Endodermal cell (in vitro differentiated cells): ENCODE measurements at regions not wholly inside any gene's neighbourhood (a gene's known extent, or its start where the extent isn't known, plus 50 kb on each side); places are given as distances from the start of the nearest gene placed in this dataset.
A peak's percentile ranks its signal among the peaks of the same experiment; 100 is the strongest.

Experiments used
- DNase-seq: peaks from one replicate; pipeline ENCODE4 v3.0.0-alpha.2; 2017
- H3K27ac ChIP-seq: 2 replicates; pipeline ENCODE4 v1.5.1; 2013; ENCODE audit warnings: mild to moderate bottlenecking, low read depth, low read length, moderate library complexity
- H3K27me3 ChIP-seq: 2 replicates; pipeline ENCODE4 v1.6.1; 2013; ENCODE audit warnings: mild to moderate bottlenecking, low read length, moderate library complexity; ENCODE audit not compliant: insufficient read depth, control insufficient read depth, poor library complexity, severe bottlenecking
- H3K36me3 ChIP-seq: 2 replicates; pipeline ENCODE4 v1.7.0; 2013; ENCODE audit warnings: mild to moderate bottlenecking, low read length, moderate library complexity; ENCODE audit not compliant: control insufficient read depth, insufficient read depth
- H3K4me1 ChIP-seq: one replicate; pipeline ENCODE4 v1.7.0; 2013; ENCODE audit warnings: low read length; ENCODE audit not compliant: control insufficient read depth, insufficient read depth
- H3K4me3 ChIP-seq: 2 replicates; pipeline ENCODE4 v1.5.1; 2013; ENCODE audit warnings: mild to moderate bottlenecking, low read length, moderate library complexity
- H3K9ac ChIP-seq: 2 replicates; pipeline ENCODE4 v1.6.1; 2013; ENCODE audit warnings: mild to moderate bottlenecking, low read length, moderate library complexity; ENCODE audit not compliant: poor library complexity, severe bottlenecking; ENCODE audit errors: extremely low read depth
- H3K9me3 ChIP-seq: 2 replicates; pipeline ENCODE4 v1.6.1; 2013; ENCODE audit warnings: mild to moderate bottlenecking, low read length, moderate library complexity; ENCODE audit not compliant: control insufficient read depth
- H3K27ac Mint-ChIP-seq: 2 replicates; pipeline ENCODE4 v1.8.0; 2020; ENCODE audit warnings: mixed read lengths
- H3K27me3 Mint-ChIP-seq: 2 replicates; pipeline ENCODE4 v1.8.0; 2021; ENCODE audit warnings: mild to moderate bottlenecking, mixed read lengths; ENCODE audit not compliant: insufficient read depth
- H3K36me3 Mint-ChIP-seq: 2 replicates; pipeline ENCODE4 v1.8.0; 2020; ENCODE audit warnings: low read depth, mixed read lengths
- H3K4me1 Mint-ChIP-seq: 2 replicates; pipeline ENCODE4 v1.8.0; 2020; ENCODE audit warnings: mixed read lengths
- H3K4me3 Mint-ChIP-seq: 2 replicates; pipeline ENCODE4 v1.8.0; 2020; ENCODE audit warnings: mild to moderate bottlenecking, moderate library complexity, mixed read lengths
- H3K9me3 Mint-ChIP-seq: 2 replicates; pipeline ENCODE4 v1.8.0; 2020; ENCODE audit warnings: mild to moderate bottlenecking, mixed read lengths
- WGBS, 2 experiments: methylation state at CpG; one replicate each; pipeline versions ENCODE4 v1.1.5 to v1.1.7; 2013; ENCODE audit warnings: missing lambda C conversion rate in 2 of 2, mixed read lengths in 1 of 2; ENCODE audit not compliant: insufficient coverage in 1 of 2, insufficient read length in 1 of 2; 5-methylcytosine and 5-hydroxymethylcytosine counted together
- TF ChIP-seq, protein P1 (sequence below): fragments of 200-600 bp; sonication (generic); conservative IDR thresholded peaks from 2 replicates; pipeline ENCODE4 v1.5.0; 2021; ENCODE audit warnings: antibody characterized with exemption, mild to moderate bottlenecking

DNA sequence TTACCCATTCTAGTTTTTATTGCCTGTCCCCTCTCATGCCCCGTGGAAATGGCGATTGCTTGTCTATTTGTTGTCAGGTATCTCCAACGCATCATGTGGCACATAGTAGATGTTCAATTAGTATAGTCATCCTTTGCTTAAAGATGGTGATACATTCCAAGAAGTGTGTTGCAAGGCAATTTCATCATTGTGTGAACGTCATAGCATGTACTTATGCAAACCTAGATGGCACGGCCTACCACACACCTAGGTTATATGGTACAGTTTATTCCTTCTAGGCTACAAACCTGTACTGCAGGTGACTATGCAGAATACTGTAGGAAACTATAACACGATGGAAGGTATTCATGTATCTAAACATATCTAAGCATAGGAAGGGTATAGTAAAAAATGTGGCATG, 163.9 kb upstream of the DAPK1 start:
- H3K4me3 Mint-ChIP-seq: no peak overlapping the region
- DNase-seq: no peak
- Histone ChIP-seq H3K9ac (no peak overlapping the region), H3K4me1 (peaks cover 3% of the 10 kb centered on the region), H3K4me3 (no peak overlapping the region), H3K36me3 (no peaks in the 10 kb centered on the region), H3K27ac (no peak overlapping the region), H3K9me3 (peaks cover 20% of the 10 kb centered on the region), H3K27me3 (no peaks in the 10 kb centered on the region)
- H3K9me3 Mint-ChIP-seq: peaks cover 21% of the 10 kb centered on the region
- H3K4me1 Mint-ChIP-seq: peaks cover 13% of the 10 kb centered on the region
- no peak overlapping the region for H3K27ac Mint-ChIP-seq
- TF ChIP-seq, protein P1, sequence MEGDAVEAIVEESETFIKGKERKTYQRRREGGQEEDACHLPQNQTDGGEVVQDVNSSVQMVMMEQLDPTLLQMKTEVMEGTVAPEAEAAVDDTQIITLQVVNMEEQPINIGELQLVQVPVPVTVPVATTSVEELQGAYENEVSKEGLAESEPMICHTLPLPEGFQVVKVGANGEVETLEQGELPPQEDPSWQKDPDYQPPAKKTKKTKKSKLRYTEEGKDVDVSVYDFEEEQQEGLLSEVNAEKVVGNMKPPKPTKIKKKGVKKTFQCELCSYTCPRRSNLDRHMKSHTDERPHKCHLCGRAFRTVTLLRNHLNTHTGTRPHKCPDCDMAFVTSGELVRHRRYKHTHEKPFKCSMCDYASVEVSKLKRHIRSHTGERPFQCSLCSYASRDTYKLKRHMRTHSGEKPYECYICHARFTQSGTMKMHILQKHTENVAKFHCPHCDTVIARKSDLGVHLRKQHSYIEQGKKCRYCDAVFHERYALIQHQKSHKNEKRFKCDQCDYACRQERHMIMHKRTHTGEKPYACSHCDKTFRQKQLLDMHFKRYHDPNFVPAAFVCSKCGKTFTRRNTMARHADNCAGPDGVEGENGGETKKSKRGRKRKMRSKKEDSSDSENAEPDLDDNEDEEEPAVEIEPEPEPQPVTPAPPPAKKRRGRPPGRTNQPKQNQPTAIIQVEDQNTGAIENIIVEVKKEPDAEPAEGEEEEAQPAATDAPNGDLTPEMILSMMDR: no peak
- H3K27me3 Mint-ChIP-seq: no peaks in the 10 kb centered on the region
- H3K36me3 Mint-ChIP-seq: no peaks in the 10 kb centered on the region
- 89 to 94% methylated on average over 4 to 6 of the region's 6 CpGs for WGBS, 2 experiments

DNA sequence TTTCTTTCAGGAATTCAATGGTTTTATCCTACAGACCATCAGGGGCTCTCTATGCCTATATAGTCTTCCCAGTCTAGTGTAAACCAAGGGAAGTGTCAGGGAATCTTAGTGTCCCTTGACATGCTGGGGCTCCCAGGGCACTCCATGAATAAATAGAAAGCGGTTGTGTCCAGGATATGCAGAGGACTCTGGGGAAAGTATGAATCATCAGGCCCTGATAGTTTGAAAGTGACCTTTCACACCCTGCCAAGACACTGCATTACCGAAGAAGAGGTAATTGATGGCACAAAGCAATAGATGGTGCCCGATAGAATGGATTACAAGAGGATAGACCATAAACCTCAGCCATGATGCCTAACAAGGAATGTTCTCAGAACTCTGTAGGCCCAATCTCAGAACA, 163.3 kb upstream of the DAPK1 start:
- Mint-ChIP-seq H3K36me3 (no peaks in the 10 kb centered on the region), H3K4me3 (no peak overlapping the region), H3K4me1 (peaks cover 15% of the 10 kb centered on the region), H3K9me3 (peaks cover 21% of the 10 kb centered on the region), H3K27me3 (no peaks in the 10 kb centered on the region), H3K27ac (no peak overlapping the region)
- no peaks in the 10 kb centered on the region for H3K27me3 ChIP-seq
- H3K9ac ChIP-seq: no peak overlapping the region
- peaks cover 20% of the 10 kb centered on the region for H3K9me3 ChIP-seq
- 93 to 97% methylated on average over 3 of the region's 3 CpGs for WGBS, 2 experiments
- TF ChIP-seq, protein P1: no peak
- no peak overlapping the region for H3K27ac ChIP-seq
- DNase-seq: no peak
- H3K4me1 ChIP-seq: peaks cover 3% of the 10 kb centered on the region
- no peaks in the 10 kb centered on the region for H3K36me3 ChIP-seq
- H3K4me3 ChIP-seq: no peak overlapping the region

DNA sequence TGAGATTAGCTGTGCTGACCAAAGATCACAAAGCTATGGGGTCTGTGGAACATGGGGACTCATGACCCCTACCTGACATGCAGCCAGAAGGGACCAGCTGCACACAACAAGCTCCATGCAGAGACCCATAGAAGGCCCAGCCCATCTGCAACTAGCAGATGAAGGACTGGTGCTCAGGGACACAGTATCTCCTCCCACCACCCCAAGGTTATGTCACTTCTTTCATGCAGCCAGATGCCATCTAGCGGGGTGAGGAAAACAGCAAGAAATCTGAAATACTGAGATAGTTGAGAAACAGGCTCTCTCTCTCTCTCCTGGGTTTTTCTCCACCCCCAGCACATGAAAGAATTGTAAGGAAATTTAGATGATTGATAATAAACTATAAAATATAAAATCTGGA, 161.3 kb upstream of the DAPK1 start:
- H3K9ac ChIP-seq: no peak overlapping the region
- no peak overlapping the region for H3K4me3 ChIP-seq
- H3K36me3 ChIP-seq: no peaks in the 10 kb centered on the region
- H3K27me3 ChIP-seq: no peaks in the 10 kb centered on the region
- H3K27me3 Mint-ChIP-seq: peaks cover 2% of the 10 kb centered on the region
- no peak overlapping the region for H3K27ac Mint-ChIP-seq
- H3K36me3 Mint-ChIP-seq: no peaks in the 10 kb centered on the region
- TF ChIP-seq, protein P1: no peak
- peak; percentile 63 for DNase-seq
- peaks cover 8% of the 10 kb centered on the region for H3K9me3 ChIP-seq
- H3K4me3 Mint-ChIP-seq: no peak overlapping the region
- peaks cover 3% of the 10 kb centered on the region for H3K4me1 ChIP-seq
- peaks cover 7% of the 10 kb centered on the region for H3K9me3 Mint-ChIP-seq
- peaks cover 15% of the 10 kb centered on the region for H3K4me1 Mint-ChIP-seq
- H3K27ac ChIP-seq: no peak overlapping the region
- WGBS, 2 experiments: 45% methylated on average over 1 of the region's 1 CpG; no CpG with 5 or more reads in 1 of the 2 experiments
